Hematopoietic multipotent progenitor cell treated with erythropoietin and hydrocortisone succinate and interleukin-3 and kit ligand, for 15 days (in vitro differentiated cells): ENCODE measurements at regions not wholly inside any gene's neighbourhood (a gene's known extent, or its start where the extent isn't known, plus 50 kb on each side); places are given as distances from the start of the nearest gene placed in this dataset.

Experiments
- DNase-seq: peaks from one replicate; pipeline ENCODE4 v3.0.0-alpha.2; 2015; ENCODE audit warnings: low spot score

DNA sequence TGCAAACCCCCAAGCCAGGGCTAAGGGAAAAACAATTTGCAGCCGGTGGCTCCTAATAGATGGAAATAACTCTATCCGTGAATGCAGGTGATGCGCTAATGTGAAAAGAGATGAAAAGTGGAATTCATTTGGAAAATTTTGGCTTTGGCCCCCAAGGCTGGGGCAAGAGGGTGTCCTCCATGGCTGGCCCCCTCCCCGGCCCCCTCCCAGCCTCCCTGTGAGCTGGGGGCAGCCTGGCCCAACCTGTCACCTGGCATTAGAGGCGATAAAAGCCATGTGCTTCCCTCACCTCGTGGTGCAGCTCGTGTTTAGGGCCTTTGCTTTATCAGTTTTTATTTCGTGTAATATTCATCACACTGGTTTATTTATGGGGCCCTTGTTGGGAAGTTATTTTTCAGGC lies 267.2 kb downstream of the ENGASE start:
- no peak for DNase-seq

DNA sequence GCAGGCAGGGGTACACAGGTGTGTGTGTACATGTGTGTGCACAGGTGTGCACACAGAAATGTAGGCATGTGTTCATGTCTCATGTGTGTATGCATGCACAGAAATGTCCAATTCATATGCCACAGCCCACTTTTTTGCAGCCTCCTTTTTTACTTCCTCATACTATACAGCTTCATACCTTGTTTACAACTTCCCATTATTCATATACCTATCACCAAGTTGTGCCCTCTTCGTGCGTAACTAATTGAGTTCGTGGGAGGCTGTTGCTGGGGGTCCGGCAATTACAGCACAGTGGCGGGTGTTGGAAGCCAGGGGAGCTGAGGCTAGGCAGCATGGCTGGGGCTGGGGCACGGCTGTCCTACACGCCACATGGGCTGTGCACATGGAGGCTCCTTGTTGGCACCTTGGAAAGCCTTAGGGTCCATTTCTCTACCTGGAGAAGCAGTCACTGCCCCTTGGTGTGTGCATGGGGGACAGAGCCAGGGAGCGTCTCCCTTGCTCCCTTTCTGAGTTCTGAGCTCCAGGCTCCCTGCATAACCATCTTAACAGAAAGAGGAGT lies 266.7 kb downstream of the ENGASE start:
- no peak for DNase-seq

DNA sequence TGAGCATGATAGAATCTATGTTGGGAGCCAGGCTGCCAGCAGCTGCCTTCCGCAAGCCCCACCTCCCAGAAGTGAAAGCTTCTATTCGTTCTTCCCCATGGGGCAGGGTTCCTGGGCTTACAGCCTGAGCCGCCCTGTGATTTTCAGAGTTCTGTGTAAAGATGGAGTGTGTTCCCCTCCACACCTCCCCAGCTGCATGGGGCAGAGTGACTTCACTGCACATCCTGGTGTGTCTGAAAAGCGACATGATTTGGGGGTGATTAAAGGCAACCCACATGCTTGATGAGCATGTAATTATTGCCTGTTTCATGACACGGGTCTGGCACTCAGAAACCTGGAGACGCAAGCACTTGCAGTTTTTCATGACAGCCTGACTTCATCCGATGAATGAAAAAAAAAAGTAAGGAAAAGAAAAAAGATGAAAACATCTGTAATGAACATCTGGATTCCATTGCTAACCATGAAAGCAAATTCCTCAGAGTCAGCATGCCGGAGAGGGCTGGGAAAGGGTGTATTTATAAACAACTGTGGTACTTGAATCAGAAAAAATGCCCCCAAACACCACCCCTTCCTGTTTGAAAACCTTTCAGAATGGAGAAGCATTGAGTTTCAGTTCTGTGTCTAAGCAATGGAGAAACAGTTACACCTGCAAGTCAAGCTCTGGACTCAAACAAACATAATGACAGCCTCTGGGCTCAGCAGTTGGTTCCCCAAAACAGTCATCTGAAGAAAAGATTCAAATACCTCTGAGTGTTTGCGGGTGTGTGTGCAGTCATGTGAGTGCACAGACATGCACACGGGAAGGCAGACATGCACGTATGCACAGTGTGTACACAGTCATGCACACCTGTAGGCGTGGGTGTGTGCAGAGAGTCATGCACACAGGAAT lies 266.0 kb downstream of the ENGASE start:
- no peak for DNase-seq

DNA sequence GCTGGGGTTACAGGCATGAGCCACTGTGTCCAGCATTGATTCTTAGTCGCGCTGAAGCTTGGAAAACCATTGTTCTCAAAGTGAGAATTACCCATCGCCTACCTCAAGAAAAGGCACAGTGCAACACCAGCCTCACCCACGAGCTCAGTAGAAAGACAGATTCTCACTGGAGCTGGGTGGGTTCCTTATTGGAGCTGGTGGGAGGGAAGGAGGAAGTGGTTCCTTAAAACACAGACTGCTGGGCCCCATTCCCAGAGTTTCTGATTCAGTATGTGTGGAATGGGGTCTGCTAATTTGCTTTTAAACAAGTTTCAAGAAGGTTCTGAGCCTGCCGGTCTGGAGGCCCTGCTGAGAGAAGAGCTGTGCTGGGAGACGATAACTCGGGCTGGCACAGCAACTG lies 264.7 kb downstream of the ENGASE start:
- no peak for DNase-seq

DNA sequence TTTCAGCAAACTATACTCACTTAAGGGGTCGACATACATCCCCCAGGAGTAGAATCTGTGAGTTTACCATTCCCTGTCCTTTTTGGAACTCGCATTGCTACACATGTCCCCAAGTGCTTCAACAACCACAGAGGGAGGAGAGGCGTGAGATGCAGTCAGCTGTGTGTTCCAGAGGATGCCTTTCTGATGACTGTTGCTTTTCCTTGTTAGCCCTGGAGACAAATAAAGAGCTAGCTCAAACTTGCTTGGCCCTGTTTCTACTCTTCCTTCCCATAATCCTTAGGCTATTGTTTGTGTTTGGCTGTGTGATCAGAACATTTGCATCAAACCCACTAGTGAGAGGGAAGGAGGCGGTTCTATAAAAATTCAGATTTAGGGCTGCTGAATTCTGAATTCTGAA lies 264.0 kb downstream of the ENGASE start:
- DNase-seq, result no peak

DNA sequence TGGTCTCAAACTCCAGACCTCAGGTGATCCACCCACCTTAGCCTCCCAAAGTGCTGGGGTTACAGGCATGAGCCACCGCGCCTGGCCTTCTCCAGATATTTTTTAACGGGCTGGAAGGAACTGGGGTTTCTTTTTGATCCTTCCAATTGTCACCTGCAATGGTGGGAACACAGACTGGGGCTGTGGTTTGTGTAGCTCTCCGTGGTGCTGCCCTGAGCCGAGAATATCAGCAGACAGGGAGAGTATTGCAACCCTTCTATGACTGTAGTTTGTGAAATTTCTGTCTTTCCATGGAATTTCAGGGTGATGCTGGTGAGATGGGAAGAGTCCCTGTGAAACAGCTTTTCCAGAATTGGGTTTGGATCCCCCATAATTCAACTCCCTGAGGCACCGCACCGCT lies 263.5 kb downstream of the ENGASE start:
- DNase-seq, result no peak

DNA sequence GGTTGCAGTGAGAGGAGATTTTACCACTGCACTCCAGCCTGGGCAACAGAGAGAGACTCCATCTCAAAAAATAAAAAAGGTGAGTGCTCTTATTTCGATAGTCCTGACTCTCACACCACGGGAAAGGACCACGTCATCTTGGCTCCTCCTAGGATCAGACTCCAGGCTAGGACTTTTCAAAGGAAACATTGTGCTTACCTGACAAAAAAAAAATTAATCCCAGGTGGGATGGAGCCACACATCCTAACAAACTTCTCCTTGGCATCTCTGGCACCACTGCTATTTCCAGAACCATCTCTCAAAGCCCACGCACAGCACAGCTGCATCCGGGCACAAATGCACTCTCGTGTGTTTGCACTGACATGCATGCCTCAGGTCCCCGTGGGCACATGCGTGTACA lies 262.4 kb downstream of the ENGASE start:
- no peak for DNase-seq

DNA sequence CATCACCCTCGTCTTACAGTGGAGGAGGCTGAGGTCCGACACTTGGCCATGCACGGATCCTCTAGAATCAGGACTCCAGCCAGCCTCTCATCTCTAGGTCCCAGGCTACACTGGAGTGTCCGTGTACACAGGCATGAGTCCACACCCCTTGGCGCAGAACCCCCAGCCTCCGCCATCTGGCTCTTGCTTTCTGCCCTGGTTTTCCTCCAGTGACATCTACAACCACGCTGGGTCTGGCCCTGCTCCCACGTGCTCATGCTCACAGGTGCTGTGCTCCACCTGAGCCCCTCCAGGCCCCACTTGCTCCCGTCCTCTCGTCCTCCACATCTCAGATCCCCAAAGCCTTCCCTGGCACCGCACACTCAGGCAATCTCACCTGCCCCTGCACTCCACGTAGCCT lies 260.8 kb downstream of the ENGASE start:
- no peak for DNase-seq

DNA sequence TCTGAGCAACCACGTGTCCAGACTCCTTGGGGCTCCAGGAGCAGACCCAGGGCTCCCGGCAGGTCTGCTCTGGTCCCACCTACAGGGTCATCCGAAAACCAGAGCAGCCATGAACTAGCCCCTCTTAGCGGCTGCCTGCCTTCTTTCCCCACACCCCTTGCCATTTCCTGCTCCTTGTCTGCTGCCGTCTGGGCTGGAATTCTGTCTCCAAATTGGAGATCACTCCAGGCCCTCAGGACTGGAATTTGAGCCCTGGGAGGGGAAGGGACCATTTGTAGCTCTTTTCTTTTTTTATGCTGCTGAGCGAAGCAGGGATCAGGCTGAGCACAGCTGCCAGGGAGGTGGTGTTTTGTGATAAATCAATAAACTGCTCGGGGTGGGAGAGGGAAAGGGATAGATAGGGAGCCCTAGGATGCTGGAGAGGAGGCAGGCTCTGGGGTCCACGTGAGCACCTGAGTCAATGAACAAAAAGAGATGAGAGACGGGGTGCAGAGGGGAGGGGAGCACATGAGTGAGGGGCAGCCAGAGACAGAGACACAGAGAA lies 257.5 kb downstream of the ENGASE start:
- no peak for DNase-seq

DNA sequence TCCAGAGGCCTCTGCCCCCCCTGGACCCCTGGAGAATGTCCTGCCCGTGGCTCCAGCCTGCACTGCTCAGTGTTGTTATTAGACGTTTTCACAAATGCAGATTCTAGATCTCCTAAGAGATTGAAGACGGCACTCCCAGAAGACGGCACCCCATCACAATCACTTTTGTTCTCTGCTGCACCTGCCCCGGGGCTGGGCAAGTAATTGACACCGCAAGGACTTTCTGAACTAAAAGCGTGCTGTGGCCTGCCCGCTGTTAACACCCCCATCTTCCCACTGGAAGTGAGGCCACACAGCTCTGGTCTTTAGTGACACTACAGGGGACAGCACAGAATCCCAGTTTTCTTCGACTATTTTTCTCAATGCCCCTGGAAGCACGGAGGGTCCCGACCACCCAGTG lies 256.9 kb downstream of the ENGASE start:
- no peak for DNase-seq

DNA sequence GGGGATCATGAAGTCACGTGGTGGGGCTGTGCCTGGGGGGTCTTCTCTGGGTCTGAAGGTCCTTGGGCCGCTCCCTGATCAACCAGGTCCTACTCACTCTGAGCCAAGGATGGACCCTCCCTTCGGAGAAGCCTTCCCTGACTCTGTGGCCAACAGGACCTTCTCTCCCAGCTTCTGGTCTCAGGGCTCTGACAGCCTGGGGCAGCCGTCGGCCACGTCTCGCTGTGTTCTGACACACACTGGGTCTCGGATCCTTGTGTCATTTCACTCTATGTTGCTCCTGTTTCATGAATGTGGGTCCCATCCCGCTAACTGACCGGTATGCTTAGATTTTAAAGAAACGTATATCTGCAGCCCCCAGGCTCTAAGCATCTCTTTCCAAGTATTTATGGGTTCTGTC lies 256.1 kb downstream of the ENGASE start:
- DNase-seq, result no peak

DNA sequence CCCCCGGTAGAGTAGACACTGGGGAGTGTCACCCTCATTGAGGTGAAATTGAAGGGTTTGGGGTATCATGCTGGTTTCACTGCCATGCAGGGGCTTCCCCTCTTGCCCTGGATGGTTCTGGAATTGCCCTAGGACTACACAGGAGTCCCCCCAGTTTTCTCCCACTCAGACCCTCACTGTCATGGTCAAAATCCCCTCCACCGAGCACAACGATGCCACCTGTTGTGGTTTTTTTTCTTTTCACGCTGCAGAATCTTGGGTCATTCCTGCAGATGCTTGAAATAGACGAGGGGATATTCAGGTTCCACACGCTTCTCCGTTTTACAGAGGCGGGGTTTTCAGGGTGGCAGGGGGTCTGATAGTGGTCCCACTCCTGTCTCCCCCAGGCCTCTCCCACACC lies 255.6 kb downstream of the ENGASE start:
- DNase-seq, result no peak

DNA sequence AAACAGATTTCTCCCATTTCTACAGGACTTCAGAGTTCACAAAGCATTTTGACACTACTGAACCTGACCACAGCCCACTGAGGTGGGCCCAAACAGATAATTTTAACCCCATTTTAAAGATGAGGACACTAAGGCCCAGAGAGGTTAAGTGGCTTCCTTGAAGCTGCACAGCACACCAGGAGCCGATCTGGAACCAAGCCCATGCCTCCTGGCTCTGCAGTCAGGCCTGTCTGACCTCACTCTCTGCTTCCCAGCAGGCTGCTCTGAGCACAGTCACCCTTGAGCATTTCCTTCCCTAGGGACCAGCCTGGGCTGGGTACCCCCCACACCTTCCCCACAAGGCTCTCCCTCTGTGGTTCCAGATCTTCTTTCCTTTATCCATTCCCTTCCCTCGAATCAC lies 252.2 kb downstream of the ENGASE start:
- DNase-seq, result no peak

DNA sequence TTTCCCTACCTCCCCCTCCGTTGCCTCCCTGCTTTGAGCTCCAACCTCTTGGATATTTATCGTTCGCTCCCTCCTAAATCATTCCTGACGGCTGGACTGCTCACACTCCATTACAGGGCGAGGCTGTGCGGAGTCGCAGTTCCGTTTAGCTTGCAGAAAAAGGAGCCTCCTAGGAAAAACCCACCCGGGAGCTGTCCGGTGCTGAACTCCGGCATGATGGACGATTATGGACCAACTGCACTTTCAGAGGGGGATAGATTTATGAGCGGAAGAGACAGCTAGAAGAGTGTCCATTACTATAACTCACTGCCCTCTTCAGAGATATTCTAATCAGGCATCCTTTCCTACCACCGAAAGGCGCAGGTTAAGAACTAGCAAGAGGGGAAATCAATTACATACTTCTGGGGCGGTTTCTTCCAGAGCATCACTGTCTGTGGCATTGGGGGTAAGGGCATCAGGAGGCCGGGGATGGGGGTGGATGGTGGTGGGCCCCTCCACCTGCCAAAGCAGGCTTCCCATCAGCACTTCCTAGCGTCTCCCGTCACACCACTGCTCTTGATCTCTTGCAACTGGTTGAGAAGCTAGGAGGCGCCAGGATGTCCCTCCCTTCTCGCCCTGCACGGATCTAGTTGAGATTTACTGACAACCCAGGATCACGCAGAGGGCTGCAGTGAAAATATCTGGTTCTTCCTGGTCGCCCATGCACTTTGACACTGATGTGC lies 251.2 kb downstream of the ENGASE start:
- DNase-seq, result no peak

DNA sequence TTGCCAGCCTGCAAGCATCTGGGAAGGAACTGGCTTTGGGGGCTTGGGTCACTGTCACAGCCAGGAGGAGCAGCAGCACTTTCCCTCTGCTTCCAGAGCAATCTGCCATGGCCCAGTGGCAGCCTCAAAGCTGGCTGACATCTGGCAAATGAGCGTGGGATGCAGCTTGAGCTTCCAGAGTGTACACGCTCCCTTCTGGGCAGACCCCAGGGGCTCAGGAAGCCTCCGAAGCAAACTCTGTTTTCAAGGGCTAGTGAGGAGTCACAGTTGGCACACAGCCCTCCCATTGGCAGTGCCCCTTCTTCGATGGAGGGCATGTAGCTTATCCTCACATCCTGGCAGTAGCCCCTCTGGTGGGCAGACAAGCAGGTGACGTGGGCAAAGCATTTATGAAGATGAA lies 249.6 kb downstream of the ENGASE start:
- DNase-seq, result no peak

DNA sequence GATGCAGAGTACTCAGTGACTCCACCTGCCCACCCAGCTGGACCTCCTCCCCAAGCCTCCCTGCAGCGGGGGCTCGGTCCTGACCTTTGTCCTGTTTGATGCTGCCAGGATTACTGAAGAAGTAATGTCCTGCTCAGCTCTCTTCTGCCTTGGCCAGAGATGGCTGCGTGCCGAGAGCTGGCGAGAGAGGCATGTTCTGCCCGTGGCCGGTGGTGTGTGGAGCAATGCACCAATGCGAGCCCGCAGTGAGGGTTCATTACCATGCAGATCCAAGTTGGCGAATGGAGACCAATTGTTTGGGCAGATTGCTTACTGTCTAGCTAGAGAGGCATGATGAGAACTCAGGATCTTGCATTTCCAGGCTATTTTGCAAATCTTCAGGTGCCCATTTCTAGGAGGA lies 248.9 kb downstream of the ENGASE start:
- no peak for DNase-seq

DNA sequence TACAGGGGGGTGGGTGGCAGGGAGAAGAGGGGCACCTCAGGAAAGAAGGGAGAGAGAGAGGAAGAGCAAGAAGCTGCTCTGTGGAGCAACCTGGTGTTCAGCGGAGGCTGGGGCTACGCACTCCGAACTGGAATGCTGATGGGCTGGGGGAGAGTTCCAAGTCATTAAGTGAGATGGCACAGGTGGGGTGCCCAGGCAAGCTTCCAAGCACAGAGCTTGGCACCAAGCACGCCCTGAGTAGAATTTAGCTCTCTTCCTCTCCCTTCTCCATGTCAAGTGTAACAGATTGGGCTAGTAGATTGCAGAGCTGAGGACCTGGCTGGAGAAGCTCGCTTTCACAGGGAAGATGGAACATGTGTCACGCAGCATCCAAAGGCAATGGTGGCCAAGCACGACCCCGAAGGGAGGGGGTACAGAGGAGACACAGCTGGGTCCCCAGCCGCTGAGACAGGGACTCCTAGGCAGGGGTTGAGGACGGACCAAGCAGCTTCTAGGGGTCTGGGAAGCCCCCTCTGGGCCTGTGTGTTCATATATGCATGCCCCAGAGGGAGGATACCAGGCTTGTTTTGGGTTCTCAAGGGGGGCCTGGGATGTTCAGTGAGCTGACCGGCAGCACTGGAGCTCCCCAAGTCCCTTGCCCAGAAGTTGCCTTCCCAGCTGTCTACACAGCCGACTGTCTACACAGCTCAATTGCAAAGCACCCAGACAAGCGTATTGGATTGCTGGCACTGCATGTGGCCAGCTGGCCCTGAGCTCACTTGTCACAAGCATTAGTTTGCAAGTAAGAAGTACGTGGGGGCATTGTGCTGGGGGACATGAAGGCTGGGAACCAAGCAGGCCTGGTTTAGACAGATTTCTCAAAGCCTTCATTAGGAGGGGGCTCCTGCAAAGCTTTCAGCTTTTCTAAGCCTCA lies 247.8 kb downstream of the ENGASE start:
- no peak for DNase-seq

DNA sequence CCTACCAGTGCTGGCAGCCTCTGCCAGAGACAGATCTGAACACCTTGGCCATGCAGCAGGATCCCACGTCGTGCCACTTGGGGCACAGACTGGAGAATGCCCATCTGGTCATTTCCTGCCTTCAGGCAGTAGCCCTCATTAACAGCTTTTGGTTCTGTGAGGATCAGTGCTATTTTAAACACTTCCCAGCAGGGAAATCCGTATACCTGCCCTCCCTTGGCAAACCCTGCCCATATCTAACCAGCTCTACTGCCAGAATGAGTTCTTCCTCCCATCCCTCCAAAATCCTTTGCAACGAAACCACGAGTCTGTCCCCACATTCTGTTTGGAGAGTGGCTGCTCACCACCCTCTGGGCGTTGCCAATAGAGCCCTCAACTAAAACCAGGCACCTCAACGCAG lies 245.7 kb downstream of the ENGASE start:
- no peak for DNase-seq

DNA sequence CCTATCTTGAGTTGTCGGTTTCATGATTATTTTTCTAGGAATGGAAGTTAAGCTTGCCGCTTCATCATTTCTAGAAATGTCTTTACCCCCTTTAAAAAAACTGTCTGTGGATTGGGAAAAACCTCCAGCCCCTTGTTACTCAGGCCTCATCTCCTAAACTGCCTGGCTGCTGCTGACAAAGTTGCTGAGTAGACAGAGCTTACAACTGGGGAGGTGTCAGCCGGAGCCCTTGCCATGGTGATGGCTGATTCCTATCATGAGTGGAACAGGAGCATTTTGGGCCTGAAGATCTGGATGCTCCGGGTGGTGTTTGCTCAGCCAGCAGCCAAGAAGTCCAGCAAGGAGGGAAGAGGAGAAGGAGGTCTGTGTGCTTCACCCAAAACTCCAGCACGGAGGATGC lies 243.3 kb downstream of the ENGASE start:
- DNase-seq, result no peak

DNA sequence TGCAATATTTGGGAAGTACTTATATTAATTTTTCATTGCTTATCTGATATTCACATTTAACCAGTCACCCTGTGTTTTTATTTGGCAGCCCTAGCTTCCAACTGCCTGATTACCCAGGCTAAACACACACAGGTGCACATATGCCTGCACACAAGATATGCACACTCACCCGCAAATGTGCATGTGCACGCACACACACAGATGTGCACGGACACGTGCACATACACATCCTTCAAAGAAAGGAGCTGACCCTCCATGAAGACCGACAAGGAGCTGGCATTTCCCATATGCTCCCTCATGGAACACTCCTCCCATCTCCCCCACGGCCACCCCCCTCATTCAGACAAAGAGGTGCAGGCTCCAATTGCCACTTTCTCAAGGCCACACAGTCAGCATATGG lies 242.2 kb downstream of the ENGASE start:
- DNase-seq, result no peak

DNA sequence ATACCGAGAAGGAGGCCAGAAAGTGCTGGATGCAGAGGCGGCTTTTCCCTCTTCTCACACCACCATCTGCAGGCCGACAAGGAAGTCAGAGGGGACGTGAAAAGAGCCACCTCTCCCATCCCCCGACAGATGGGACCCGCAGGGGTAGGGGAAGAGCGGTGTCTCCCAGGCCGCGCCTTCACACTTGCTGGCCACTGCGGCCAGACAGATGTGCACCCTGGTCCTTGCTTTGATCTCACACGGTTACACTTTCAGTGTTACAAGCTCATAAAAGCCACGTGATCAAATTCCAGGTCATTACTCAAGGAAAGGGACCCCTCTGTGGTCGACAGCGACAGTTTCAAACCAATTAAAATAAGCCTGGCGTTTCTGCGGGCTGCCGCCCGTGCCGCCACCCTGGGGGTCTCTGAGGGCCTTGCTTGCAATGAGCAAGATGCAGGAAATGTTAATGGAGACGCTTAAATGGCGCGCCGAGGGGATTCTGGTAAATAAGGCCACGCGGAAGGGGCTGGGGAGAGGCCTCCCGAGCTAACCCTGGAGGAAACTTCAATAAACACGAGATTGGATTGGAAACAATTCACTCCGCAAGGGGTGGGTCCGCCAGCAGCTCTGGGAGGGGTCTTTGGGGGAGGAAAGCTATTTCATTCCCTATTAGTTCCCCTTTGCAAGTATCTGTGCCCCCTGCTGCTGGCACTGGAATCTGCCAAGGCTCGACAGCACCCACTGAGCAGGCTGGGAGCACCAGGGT lies 240.9 kb downstream of the ENGASE start:
- DNase-seq, result no peak
